Vagina (tissue), 2 donors: ENCODE measurements at regions not wholly inside any gene's neighbourhood (a gene's known extent, or its start where the extent isn't known, plus 50 kb on each side); places are given as distances from the start of the nearest gene placed in this dataset.
"Not testable (repeated sequence)": the region's sequence is repeated elsewhere in the genome, so short reads cannot be mapped to it uniquely, and the experiment has no call there.

ENCODE experiments used
- POLR2A ChIP-seq, 2 donors: fragments of 450-650 bp; IDR thresholded peaks; one replicate each; pipeline ENCODE4 v1.6.1; 2017; ENCODE audit warnings: antibody characterized with exemption in 2 of 2, mild to moderate bottlenecking in 2 of 2, moderate library complexity in 2 of 2
- POLR2AphosphoS5 ChIP-seq, 2 donors: sonication (generic); formaldehyde crosslinking; IDR thresholded peaks; one replicate each; pipeline ENCODE4 v1.9.0; 2017; ENCODE audit warnings: antibody characterized with exemption in 2 of 2, mild to moderate bottlenecking in 2 of 2, low read depth in 1 of 2; ENCODE audit not compliant: insufficient read depth in 1 of 2
- TF ChIP-seq, protein P1 (sequence below), 3 experiments: fragments of 450-650 bp in 2 of 3; fragments of 200-600 bp in 1 of 3; sonication (generic) in 1 of 3; IDR thresholded peaks; one replicate each; pipeline ENCODE4 v1.5.1; 2017 to 2019; ENCODE audit warnings: antibody characterized with exemption in 3 of 3, mild to moderate bottlenecking in 2 of 3, moderate library complexity in 2 of 3

DNA sequence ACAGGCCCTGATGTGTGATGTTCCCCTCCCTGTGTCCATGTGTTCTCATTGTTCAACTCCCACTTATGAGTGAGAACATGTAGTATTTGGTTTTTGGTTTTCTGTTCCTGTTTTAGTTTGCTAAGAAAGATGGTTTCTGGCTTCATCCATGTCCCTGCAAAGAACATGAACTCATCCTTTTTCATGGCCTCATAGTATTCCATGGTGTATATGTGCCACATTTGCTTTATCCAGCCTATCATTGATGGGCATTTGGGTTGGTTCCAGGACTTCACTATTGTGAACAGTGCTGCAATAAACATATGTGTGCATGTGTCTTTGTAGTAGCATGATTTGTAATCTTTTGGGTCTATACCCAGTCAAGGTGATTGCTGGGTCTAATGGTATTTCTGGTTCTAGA lies 211.0 kb downstream of the RRAGB start:
- TF ChIP-seq, protein P1, sequence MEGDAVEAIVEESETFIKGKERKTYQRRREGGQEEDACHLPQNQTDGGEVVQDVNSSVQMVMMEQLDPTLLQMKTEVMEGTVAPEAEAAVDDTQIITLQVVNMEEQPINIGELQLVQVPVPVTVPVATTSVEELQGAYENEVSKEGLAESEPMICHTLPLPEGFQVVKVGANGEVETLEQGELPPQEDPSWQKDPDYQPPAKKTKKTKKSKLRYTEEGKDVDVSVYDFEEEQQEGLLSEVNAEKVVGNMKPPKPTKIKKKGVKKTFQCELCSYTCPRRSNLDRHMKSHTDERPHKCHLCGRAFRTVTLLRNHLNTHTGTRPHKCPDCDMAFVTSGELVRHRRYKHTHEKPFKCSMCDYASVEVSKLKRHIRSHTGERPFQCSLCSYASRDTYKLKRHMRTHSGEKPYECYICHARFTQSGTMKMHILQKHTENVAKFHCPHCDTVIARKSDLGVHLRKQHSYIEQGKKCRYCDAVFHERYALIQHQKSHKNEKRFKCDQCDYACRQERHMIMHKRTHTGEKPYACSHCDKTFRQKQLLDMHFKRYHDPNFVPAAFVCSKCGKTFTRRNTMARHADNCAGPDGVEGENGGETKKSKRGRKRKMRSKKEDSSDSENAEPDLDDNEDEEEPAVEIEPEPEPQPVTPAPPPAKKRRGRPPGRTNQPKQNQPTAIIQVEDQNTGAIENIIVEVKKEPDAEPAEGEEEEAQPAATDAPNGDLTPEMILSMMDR (IDR thresholded peaks at IDR 0.05): not testable (repeated sequence)
- not testable (repeated sequence) for TF ChIP-seq POLR2A (IDR thresholded peaks at IDR 0.05); POLR2AphosphoS5 (IDR thresholded peaks at IDR 0.05; ENCODE audit: insufficient read depth in 1 of 2, low read depth in 1 of 2)
